ENCODE measurements at regions not wholly inside any gene's neighbourhood (a gene's known extent, or its start where the extent isn't known, plus 50 kb on each side); places are given as distances from the start of the nearest gene placed in this dataset.

DNA sequence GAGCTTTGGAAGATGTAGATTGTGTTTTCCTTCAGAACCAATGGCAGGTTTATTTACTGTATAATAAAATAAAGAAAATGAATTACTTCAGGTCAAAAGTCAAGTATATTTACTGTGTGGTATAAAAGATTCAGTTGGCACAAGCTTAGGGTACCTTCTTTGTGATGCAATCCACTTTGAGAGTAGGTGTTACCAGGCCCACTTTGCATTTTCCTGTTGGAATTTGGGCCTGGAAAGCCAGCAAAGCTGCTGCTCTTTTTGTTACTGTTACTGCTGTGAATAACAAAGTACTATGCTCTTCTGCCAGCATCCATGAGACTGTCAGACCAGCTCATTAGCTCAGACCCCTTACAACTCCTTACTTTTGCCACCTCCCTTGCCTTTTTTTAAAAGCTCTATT is 649.0 kb upstream of the SEL1L start:
- DNase-seq, result no peak

- DNase-seq, result no peak
These were observed 657.1 kb upstream of the SEL1L start for GRCh38 chr14:82190742-82191141.

DNA sequence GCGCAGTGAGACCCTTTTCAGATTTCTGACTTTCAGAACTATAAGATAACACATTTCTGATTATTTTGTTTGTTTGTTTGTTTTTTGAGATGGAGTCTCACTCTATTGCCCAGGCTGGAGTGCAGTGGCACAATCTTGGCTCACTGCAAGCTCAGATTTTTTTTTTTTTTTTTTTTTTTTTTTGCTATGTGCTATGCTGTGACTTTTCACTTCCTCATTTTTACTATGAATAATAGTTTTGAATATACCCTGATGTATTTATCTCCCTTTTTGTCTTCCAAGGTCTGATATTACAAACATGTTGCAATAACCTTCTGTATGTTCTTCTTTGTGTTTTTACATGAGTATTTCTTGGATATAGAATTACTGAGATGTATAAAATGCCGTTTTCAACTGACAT is 658.7 kb upstream of the SEL1L start:
- no peak for DNase-seq

- no peak for DNase-seq
These were observed 689.6 kb upstream of the SEL1L start for GRCh38 chr14:82223276-82223675.

GRCh38 chr14:82224610-82225009 is 691.0 kb upstream of the SEL1L start:
- no peak for DNase-seq

GRCh38 chr14:82230748-82231147 is 697.1 kb upstream of the SEL1L start:
- DNase-seq, result no peak

DNA sequence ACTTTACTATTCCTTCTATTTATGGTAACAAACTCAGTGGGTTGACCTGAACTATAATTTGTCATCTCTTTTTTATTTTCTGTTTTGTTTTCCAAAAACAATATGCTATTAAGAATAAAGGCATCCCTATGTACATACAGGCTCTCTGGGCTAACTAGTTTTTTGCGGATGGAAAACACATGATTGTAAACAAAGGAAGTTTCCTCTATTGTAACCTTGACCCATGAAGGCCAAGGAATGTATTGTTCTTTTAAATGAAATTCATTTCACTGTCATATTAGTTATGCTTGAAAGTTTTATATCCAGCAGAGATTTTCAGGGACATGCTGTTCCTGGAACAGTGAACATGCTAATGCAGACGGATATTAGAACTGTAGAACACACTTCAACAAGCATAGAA is 705.0 kb upstream of the SEL1L start:
- DNase-seq, result no peak

DNA sequence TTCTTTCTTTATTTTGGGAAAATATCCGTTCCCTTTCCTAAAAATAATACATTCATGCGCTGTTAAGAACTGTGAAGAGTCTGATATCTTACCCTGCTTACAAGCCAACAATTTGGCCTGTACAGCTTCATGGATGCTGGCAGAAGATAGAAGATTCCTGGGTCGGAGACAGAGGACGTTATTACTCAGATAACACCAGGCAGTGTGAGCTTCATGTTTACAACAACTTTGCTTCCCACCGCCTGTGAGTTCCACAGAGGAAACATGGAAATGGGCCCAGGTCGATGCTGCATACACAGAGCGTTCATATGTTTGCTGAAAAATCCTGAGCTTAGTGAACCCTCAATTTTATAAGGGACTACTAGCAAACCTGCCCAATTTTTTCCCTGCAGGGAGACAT is 705.6 kb upstream of the SEL1L start:
- no peak for DNase-seq

DNA sequence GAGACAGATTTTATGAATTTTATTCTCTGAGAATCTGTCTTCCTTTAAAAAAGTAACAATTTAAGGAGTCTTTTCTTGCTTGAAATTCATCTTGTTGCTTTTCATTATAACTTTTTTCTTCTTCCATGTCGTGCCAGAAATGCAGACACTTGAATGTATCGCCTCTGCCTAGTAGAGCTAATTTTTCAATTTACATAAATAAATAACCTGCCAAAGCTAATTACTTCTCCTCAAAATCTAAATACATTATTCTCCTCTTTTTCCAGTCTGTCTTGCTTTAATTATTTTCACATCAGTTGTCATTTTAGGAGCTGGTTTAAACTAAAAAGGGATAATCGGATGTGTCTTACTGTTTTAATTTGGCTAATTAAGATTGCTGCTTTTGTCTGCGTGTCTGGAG is 711.1 kb upstream of the SEL1L start:
- no peak for DNase-seq

DNA sequence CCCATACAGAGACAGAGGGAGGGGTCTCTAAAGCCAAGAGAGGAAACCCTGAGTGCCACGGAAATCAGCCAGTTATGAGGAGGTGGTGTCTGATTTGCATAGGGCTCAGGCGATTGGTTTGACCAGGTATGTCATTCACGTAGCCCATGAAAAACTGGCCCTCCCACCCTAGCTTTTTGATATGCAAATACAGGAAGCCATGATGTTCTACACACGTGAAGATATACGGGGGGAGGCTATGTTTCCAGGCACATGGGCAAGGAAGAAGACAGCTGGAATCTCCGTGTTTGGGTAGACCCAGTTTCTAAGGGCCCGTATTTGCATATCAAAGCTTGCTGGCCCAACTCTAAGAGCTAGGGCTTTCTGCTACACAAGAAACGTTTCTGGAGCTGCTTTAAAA is 717.8 kb upstream of the SEL1L start:
- DNase-seq, result no peak

DNA sequence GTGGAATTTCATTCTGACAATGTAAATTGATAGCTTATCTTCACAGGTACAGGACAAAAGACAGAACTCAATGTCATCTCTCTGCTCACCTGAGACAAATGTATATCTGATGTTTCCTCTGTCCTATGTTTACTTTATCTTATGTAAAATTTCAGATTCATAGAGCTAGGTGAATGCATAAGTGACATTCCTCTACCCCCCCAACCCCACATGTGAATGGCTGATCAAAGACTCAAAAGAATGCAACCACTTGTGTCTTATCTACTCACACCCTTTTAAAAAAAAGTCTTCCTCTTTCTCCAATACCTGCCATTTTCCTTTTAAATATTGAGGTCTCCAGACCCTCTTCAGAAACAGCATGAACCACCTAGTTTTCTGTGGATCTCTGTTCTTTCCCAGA is 736.6 kb upstream of the SEL1L start:
- DNase-seq, result no peak

DNA sequence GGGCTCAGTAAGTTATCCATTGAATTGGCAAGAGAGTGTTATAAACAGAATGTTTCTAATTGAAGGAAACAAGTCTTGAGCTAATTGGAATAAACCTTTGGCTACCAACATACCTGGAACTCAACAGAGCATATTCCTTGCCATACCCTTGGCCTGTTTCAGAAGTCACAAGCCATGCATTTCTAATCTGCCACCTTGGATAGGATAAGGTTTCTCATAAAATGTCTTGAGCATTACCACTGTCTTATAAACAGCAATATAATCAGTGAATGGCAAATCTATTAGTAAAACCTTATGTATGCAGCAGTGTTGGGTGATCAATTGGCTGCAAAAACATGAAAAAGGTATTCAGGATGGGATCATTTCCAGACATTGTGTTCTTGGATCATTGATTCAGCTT is 765.2 kb upstream of the SEL1L start:
- DNase-seq, result no peak

GRCh38 chr14:82309199-82309598 is 775.5 kb upstream of the SEL1L start:
- no peak for DNase-seq

- DNase-seq, result no peak
These were observed 780.2 kb upstream of the SEL1L start for GRCh38 chr14:82313889-82314288.

- no peak for DNase-seq
These were observed 794.8 kb upstream of the SEL1L start for GRCh38 chr14:82328442-82328841.

- DNase-seq, result no peak
These were observed 807.7 kb upstream of the SEL1L start for GRCh38 chr14:82341261-82341810.

DNA sequence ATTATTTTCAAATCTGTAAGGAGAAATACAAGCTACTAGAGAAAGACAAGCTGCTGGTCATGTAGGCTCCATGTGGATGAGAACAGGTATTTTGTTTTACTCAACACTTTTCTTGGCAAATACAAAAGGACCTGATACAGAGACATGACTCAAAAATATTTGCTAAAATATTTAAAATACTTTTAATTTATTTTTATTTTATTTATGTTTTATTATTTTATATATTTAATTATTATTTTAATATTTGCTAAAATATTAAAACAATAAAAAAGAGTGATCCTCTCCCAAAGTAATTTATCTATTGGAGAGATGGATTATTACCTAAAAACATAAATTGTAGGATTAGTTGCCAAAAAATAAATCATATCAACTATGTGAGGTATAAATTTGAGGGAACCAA is 808.9 kb upstream of the SEL1L start:
- no peak for DNase-seq

DNA sequence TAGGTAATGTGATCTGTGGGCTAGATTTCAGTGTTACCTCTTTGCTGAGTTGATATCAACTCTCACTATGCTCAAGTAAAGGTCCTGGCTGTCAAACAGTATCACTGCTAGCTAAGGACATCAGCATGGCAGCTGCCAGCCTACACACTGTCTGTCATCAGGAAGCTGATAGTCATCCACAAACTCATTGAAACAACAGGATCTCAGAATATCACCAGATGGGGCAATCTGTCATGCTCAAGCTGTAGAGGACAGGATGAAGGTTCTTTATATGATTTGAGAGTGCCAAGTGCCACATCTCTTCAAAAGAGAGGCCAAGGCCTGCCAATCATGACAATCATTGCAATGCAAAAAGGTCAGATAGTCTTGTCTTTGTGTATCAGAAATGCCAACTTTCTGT is 811.5 kb upstream of the SEL1L start:
- no peak for DNase-seq

GRCh38 chr14:82354126-82354525 is 820.5 kb upstream of the SEL1L start:
- DNase-seq, result no peak

DNA sequence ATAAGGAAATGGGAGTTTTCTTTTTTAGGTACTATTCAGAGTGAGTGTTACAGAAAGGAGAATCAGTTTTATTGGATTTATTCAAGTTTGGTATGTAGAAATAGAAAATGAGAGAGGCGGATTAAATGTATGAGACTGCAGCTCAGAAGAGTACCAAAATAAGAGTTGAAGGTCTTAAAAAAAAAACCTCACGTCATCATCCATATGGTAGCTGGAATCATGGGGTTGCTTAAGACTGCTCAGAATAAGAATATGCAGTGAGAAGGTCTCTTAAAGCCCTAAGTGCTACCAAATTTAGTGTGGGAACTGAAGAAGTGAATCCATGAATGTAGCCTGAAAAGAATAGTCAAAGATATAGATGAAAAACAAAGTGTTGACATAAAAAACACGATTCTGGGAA is 825.5 kb upstream of the SEL1L start:
- DNase-seq, result no peak

GRCh38 chr14:82362452-82362851 is 828.8 kb upstream of the SEL1L start:
- no peak for DNase-seq

GRCh38 chr14:82365471-82365870 is 831.8 kb upstream of the SEL1L start:
- DNase-seq, result no peak

DNA sequence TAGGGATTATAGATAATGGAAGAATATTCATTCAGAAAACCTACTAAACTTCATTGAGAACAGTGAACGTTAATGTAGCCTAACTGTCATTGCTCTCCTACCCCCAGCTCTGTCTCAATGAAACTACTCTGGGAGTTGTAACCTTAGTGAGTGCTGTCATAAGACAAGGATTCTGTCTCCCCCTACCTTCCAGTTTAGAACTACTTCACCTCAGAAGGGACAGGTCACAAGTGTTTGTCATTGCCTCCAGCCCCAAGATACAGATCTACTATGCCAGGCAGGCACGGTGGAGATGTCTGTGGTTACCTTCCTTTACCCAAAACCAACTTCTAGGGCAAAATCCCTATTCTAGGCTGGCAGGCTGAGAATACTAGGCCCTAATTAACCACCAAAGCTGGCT is 833.1 kb upstream of the SEL1L start:
- no peak for DNase-seq

DNA sequence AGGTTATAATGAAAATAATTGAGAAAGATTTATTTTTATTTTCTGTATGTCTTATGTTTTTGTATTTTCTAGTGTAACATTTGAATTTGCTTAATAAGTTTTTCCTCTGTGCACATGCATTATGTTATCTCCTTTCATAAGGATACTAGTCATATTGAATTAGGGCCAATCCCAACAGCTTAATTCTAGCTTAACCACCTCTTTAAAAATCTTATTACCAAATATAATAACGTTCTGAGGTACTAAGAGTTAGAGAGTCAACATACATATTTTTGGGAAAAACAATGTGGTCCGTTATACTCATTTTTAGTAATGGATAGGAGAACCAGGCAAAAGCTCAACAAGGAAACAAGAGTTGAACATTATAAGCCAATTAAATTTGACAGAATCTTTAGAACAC is 845.6 kb upstream of the SEL1L start:
- DNase-seq, result no peak

GRCh38 chr14:82385048-82385447 is 851.4 kb upstream of the SEL1L start:
- DNase-seq, result no peak

DNA sequence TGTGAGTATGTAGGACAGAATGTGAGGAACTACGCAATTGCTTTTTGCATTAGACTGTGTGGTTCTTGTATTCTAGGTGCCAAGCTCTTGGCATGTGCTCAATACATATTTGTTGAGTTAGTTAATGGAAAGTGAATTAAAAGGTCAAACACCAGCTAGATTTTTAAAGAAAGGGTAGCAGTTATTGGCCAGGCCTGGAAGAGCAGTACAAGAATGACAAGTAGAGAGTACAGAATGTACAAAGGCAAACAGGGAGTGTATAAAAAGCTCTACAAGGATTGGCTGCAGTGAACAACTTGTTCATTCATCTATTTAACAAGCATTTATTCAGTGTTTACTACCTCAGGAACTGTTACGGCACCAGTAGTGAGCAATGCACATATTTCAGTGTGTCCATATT is 854.0 kb upstream of the SEL1L start:
- no peak for DNase-seq

Data from inflammatory macrophage (primary cell).